Activated naive CD8-positive, alpha-beta T cell treated with anti-CD3 and anti-CD28 coated beads, Interleukin-2, amount 50 U/mL, for 16 hours (primary cell): ENCODE measurements at regions not wholly inside any gene's neighbourhood (a gene's known extent, or its start where the extent isn't known, plus 50 kb on each side); places are given as distances from the start of the nearest gene placed in this dataset.
"Not testable (repeated sequence)": the region's sequence is repeated elsewhere in the genome, so short reads cannot be mapped to it uniquely, and the experiment has no call there.

ENCODE experiments used
- DNase-seq: peaks from one replicate; pipeline ENCODE4 v3.0.0-alpha.2; 2020; ENCODE audit warnings: low read depth, low spot score

- DNase-seq, result not testable (repeated sequence)
Observed at GRCh38 chr1:55514571-55514970, 299.4 kb upstream of the USP24 start.

- no peak for DNase-seq
Observed at GRCh38 chr1:55512466-55512865, 297.3 kb upstream of the USP24 start.

- no peak for DNase-seq
Observed at GRCh38 chr1:55507578-55507931, 292.4 kb upstream of the USP24 start.

- no peak for DNase-seq
Observed at GRCh38 chr1:55506740-55507577, 291.8 kb upstream of the USP24 start.

GRCh38 chr1:55505326-55505725, 290.2 kb upstream of the USP24 start:
- DNase-seq, result no peak

GRCh38 chr1:55504306-55504731, 289.2 kb upstream of the USP24 start:
- no peak for DNase-seq

GRCh38 chr1:55503663-55504305, 288.6 kb upstream of the USP24 start:
- DNase-seq, result no peak

GRCh38 chr1:55500601-55501000, 285.4 kb upstream of the USP24 start:
- no peak for DNase-seq

GRCh38 chr1:55490547-55490946, 275.4 kb upstream of the USP24 start:
- no peak for DNase-seq

GRCh38 chr1:55484173-55484572, 269.0 kb upstream of the USP24 start:
- no peak for DNase-seq

- DNase-seq, result no peak
Observed at GRCh38 chr1:55483523-55483922, 268.4 kb upstream of the USP24 start.

- DNase-seq, result no peak
Observed at GRCh38 chr1:55481634-55482033, 266.5 kb upstream of the USP24 start.

GRCh38 chr1:55480029-55480795, 265.0 kb upstream of the USP24 start:
- DNase-seq, result no peak

- no peak for DNase-seq
Observed at GRCh38 chr1:55478742-55479141, 263.6 kb upstream of the USP24 start.

- no peak for DNase-seq
Observed at GRCh38 chr1:55477953-55478352, 262.8 kb upstream of the USP24 start.

GRCh38 chr1:55476445-55477015, 261.4 kb upstream of the USP24 start:
- no peak for DNase-seq

- DNase-seq, result no peak
Observed at GRCh38 chr1:55474168-55474786, 259.1 kb upstream of the USP24 start.

GRCh38 chr1:55473661-55474060, 258.5 kb upstream of the USP24 start:
- DNase-seq, result no peak

- DNase-seq, result no peak
Observed at GRCh38 chr1:55472784-55473183, 257.6 kb upstream of the USP24 start.

GRCh38 chr1:55472115-55472514, 257.0 kb upstream of the USP24 start:
- no peak for DNase-seq

- no peak for DNase-seq
Observed at GRCh38 chr1:55468142-55468795, 253.1 kb upstream of the USP24 start.
